ENCODE measurements at regions not wholly inside any gene's neighbourhood (a gene's known extent, or its start where the extent isn't known, plus 50 kb on each side); places are given as distances from the start of the nearest gene placed in this dataset.

DNA sequence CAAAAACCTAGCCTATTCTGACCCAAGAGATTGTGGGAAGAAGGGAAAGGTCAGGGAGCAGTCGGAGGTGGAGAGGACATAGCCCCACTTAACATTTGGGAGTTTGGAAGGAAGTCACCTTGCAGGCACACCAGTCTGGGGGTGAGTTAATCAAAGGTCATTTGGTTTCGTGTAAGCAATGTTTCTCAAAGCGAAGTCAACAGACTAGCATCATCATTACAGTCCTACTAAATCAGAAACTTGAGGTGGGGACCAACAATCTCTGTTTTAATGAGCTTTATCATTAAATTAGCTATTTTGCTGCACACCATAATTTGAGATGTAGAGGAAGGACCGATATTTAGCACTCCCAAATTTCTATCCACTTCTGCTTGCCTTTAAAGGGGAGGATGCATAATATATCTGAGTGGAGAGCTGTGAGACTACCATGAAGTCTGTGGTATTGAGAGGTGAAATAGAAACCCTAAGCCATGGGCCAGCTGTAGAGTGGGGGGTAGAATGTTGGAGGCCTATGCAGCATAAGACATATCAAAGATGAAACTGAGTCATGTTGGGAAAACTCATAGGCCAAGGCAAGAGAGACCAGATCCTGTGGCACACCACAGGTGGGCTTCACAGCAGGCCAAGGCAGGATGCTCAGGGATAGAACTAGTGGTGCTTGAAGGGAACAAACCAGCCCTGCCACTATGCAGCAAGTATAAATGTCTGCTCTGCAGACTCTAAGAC, 141.7 kb upstream of the ANKFN1 start:
- DNase-seq: no peak

DNA sequence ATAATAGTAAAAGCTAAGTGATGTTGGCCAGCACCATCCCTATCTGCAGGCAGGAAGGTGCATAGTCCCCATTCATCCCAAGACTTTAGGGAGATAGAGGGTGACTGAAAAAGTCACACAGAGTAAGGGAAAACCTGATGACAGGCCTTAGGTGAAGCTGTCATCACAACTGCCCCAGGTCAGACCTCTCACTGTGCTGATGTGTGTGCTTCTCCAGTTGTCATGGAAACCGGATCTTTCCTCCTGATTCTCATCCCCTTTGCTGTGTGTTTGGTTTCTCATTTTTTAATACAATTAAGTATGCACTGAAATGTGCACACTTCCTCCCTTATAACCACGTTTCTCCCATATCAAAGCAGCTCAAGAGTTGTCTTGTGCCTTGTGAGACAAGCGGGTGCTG, 135.1 kb upstream of the ANKFN1 start:
- DNase-seq: no peak

DNA sequence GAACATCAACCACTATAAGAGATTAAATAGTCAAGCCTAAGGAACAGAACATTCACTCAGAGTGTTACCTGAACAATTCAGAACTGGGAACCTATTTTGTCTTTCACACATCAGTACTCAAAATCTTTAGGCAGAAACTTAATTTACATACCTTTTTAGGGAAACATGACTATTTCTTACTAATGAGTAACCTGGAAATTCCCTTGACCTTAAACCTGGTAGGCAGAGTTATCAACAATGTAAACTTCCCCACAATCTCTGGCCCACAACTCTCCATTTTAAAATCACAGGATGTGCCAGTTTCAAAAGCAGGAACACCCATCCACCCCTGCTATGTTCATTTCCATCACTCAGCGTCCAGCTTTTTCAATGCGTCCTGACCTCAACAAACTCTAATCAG, 132.9 kb upstream of the ANKFN1 start:
- no peak for DNase-seq

- DNase-seq: no peak
Observed at GRCh38 chr17:56021681-56022190, 131.5 kb upstream of the ANKFN1 start.

DNA sequence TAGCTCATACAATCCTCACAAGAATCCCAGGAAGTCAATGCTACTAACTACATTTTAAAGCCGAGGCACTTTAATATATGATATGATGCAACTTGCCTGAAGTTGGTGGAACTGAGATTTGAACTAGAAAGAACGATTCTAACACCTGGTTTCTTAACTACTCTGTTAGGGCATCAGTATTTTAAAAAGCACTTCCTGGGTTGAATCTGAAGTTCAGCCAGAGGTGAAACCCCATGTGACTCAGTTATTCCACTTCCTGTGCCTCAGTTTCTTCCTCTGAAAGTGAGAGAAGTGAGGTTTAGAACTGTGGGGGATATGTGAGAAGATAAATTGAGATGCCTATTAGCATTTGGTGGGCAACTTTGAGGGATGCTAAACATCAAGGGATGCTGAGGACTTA, 129.4 kb upstream of the ANKFN1 start:
- DNase-seq: no peak

- DNase-seq: no peak
Observed at GRCh38 chr17:56026915-56027314, 126.4 kb upstream of the ANKFN1 start.

GRCh38 chr17:56028837-56029236, 124.4 kb upstream of the ANKFN1 start:
- no peak for DNase-seq

DNA sequence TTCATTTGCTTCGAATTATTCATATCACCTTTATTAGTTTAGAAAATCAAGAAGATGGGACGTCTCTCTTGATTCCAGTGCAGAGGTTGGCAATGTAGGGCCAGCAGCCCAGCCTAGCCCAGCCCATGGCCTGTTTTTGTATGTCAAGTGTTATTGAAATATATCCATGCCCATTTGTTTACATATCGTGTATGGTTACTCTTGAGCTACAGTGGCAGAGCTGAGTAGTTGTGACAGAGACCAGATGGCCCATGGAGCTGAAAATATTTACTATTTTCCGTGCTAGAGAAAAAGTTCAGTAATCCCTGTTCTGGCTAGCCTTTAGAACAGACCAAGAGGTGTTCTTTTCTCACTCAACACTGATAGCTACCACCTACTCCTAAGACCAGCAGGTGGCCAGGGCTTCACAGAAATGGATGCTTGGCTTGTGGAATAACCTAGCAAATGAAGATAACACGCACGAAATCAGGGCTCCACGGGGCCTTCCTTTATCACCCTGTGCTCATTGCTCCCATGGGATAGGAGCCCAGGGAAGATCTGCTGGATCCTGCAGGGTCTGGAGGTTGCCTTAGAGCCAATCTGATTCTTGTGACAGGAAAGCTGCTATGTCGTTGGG, 123.2 kb upstream of the ANKFN1 start:
- no peak for DNase-seq

GRCh38 chr17:56031636-56032035, 121.6 kb upstream of the ANKFN1 start:
- DNase-seq: no peak

DNA sequence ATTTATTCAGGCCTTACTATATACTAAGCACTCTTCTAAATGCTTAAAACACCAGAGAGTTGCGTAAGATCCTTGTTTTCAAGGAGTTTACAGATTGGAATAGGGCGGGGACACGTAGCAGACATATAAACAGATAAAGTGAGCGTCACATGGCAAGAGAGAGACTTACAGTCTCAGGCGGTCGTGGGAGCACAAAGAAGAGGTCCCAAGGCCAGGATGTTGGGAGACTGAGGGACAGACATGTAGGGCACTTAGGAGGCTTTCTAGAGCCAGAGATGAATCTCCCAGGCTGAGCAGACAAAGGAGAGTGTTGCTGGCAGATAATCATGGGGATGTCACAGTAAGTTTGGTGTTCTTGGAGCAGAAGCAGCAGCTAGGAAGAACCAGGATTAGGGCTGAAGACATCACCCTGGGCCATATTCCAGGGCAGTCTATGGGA, 119.1 kb upstream of the ANKFN1 start:
- DNase-seq: no peak

- no peak for DNase-seq
Observed at GRCh38 chr17:56038131-56038530, 115.1 kb upstream of the ANKFN1 start.

- no peak for DNase-seq
Observed at GRCh38 chr17:56045872-56046271, 107.4 kb upstream of the ANKFN1 start.

DNA sequence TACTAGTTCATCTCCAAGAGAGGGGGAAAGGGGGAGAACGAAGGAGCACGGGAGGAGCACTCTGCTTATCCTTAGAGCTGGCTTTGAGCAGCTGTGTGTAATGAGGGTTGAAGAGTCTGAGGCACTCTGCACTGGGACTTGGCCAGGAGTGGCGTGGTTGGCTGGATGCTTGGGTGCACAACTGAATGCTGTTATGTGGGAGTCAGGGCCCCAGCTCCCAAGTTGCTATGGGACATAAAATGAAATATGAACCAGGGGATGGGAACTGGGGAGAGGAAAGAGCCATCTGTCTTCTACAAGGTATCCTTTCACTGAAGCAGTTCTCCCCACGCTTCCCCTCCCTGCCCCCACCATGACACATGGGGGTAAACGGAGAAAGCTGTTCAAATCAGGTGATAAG, 105.9 kb upstream of the ANKFN1 start:
- DNase-seq: peak; percentile 26

GRCh38 chr17:56057869-56058268, 95.4 kb upstream of the ANKFN1 start:
- DNase-seq: no peak

- peak; percentile 41 for DNase-seq
Observed at GRCh38 chr17:56064506-56064905, 88.8 kb upstream of the ANKFN1 start.

DNA sequence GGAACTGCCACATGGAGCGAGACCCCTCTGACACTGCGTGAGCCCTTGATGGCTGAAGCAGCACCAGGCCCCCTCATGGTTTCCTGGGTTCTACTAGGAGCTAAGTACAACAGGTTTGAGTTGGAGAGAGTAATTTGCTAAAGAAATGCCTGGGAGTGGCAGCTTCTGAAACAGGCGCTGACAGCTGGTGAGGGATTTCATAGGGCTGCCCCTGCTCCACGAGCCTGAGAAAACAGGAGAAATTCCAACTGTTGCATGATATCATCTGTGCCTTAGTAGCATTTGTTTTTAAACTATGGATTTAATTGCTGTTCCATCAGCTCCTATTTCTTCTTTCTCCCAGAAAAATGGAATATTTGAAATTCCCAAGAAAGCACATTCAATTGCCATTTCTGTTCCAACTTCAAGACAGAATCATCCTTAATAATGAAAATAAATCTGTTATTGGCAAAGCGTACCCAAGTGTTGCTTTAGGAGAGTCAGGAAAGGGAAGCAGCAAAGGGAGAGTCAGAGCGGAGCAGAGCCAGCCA, 78.8 kb upstream of the ANKFN1 start:
- peak; percentile 64 for DNase-seq

DNA sequence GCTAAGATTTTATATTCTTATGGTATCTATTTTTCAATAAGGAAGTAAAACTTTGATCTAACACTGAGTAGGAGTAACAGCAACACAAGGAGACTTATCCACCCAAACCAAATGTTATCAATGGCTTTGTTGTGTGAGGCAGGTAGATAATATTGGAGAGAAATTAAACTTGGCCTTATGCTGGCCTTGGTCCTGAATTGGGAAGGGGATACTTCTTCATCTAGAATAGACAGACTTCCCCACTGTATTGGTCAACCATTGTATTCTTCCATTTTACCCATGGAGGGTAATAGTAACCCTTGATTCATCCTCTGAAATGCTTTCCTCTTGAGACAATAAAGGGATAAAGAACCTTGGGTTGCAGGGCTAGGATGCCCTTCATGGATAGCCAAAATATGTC, 76.3 kb upstream of the ANKFN1 start:
- no peak for DNase-seq

GRCh38 chr17:56083475-56083874, 69.8 kb upstream of the ANKFN1 start:
- no peak for DNase-seq

GRCh38 chr17:56085576-56086267, 67.6 kb upstream of the ANKFN1 start:
- no peak for DNase-seq

- DNase-seq: no peak
Observed at GRCh38 chr17:56087199-56087598, 66.1 kb upstream of the ANKFN1 start.

DNA sequence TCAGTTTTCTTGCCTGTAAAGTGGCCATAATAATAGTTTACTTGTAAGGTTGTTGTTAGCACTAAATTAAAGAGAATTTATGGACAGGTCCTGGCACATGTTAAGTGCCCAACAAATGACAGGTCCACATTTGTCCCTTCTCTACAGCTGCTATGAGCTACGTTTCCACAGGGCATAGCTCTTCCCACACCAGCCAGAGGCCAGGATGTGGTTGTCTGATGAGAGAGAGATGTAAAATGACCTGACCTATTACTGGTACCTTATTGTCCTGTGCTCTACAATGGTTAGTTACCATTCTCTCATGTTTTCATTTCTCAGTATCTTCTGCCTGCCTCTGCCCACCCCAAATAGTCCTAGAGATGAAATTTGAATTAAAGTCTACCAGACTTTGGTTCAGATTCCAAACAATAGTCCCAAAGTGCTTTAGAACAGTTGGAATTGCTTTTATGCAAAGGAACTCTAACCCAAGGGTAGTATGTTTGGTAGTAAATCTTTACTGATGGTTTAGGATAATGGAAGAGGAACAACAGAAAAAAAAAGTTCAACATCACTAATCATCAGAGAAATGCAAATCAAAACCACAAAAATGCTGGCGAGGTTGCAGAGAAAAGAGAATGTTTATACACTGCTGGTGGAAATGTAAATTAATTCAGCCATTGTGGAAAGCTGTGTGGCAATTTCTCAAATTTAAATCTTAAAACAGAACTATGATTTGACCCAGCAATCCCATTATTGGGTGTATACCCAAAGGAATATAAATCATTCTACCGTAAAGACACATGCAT, 57.1 kb upstream of the ANKFN1 start:
- no peak for DNase-seq

DNA sequence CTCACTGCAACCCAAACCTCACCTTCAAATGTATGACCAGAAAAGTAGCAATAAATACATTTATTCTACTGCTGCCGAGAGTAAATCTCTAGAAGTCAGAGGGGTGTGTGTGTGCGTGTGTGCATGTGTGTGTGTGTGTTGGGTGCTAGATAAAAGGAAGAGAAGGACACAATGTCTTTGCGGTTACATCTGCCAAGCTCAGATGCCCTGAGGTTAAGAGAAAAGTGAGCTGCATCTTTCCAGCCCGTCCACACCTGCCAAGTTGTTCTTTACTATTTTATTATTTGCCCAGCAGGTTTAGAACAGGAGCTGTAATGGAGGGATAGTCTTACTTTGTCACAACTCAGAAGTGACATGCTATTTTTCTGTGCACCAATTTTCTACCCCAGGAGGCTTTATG, 54.5 kb upstream of the ANKFN1 start:
- DNase-seq: no peak

GRCh38 chr17:56099649-56100048, 53.6 kb upstream of the ANKFN1 start:
- DNase-seq: no peak
